ENCODE measurements at regions not wholly inside any gene's neighbourhood (a gene's known extent, or its start where the extent isn't known, plus 50 kb on each side); places are given as distances from the start of the nearest gene placed in this dataset.
A peak's percentile ranks its signal among the peaks of the same experiment; 100 is the strongest.

DNA sequence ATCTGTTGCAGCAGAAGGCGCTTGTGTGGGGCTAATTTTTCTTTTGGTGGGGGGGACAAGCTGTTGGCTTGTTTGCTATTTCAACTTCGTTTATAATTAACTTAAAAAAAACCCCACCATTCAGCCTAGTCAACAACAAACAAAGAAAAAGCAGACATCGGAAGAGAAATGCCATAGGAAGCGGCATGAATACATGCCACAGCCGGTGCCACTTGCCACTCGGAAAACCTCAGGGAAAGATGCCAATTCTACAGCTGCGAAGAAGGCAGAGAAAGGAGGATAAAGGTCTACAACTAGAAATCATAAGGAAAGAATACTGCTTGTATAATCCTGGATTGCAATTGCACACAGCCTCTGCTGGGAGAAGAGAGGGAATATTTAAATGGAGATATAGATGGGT is 254.4 kb upstream of the PMFBP1 start:
- Histone ChIP-seq H3K27me3 (replicated peaks; ENCODE audit: control insufficient read depth, insufficient read depth, low read length) (no peaks in the 10 kb centered on the region), H3K9me3 (ENCODE audit: control insufficient read depth, low read length) (peaks cover 30% of the 10 kb centered on the region), H3K9ac (ENCODE audit: low read length) (no peak overlapping the region), H3K4me3 (ENCODE audit: low read length) (no peak overlapping the region), H3K4me1 (ENCODE audit: control insufficient read depth, insufficient read depth, low read length) (no peaks in the 10 kb centered on the region), H3K36me3 (ENCODE audit: control insufficient read depth, insufficient read depth, low read length, severe bottlenecking) (no peaks in the 10 kb centered on the region)
- DNase-seq (ENCODE audit: low read depth) = no peak

DNA sequence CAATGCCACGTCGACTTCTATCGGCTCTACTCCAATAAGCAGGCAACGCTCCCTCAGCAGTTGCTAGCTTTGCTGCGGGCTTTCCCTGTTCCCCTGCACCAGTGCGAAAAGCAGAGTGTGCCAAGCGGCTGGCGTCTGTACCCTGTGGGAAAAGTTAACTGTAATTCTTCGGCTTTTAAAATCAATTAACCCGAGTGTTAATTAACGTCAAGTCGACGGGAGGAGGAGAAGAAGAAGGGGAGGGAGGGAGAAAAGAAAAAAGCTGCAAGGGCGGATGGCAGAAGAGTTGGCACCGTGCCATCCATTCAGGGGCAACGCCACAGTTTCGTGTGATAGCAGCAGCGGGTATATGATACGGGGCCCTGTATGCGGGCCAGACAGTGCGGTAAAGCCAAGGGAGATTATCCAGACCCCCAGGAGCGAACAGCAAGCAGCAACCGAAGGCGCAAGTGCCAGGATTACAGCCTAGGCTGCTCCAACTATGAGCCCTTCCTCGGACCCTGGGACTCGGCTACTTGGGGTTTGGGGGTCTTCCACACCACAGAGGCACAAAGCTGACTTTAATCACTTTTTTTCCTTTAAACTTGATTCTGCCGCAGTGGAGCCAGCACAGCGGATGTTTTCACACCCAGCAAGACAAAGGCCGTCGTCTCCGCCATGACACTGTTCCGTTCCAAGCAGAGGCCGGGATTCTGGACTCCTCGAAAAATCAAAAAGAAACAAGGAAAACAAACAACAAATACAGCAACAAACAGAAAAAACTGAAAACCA is 253.8 kb upstream of the PMFBP1 start:
- Histone ChIP-seq H3K4me1 (ENCODE audit: control insufficient read depth, insufficient read depth, low read length) (no peaks in the 10 kb centered on the region), H3K9ac (ENCODE audit: low read length) (no peak overlapping the region), H3K27me3 (replicated peaks; ENCODE audit: control insufficient read depth, insufficient read depth, low read length) (no peaks in the 10 kb centered on the region), H3K36me3 (ENCODE audit: control insufficient read depth, insufficient read depth, low read length, severe bottlenecking) (no peaks in the 10 kb centered on the region), H3K4me3 (ENCODE audit: low read length) (no peak overlapping the region), H3K9me3 (ENCODE audit: control insufficient read depth, low read length) (peaks cover 34% of the 10 kb centered on the region)
- DNase-seq (ENCODE audit: low read depth) = no peak

DNA sequence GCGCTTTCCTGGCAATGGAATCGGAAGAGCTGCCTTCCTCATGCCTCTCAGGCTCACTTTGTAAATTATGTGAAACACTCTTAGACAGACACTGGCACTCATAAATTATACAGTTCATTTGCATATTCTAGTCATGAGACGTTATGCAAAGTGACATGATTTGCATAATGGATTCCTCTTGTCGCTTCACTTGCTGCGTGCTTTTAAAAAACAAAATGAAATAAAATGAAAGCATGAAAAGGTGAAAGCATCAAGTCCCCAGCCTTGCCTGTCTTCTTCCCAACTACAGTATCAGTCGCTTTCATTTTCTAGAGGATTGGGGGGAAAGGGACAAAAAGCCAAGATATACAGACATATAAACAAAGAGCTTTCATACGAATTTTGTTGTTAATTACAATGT is 252.8 kb upstream of the PMFBP1 start:
- Histone ChIP-seq H3K4me1 (ENCODE audit: control insufficient read depth, insufficient read depth, low read length) (no peaks in the 10 kb centered on the region), H3K27me3 (replicated peaks; ENCODE audit: control insufficient read depth, insufficient read depth, low read length) (no peaks in the 10 kb centered on the region), H3K9me3 (ENCODE audit: control insufficient read depth, low read length) (peaks cover 36% of the 10 kb centered on the region), H3K9ac (ENCODE audit: low read length) (no peak overlapping the region), H3K4me3 (ENCODE audit: low read length) (no peak overlapping the region), H3K36me3 (ENCODE audit: control insufficient read depth, insufficient read depth, low read length, severe bottlenecking) (no peaks in the 10 kb centered on the region)
- no peak for DNase-seq (ENCODE audit: low read depth)

DNA sequence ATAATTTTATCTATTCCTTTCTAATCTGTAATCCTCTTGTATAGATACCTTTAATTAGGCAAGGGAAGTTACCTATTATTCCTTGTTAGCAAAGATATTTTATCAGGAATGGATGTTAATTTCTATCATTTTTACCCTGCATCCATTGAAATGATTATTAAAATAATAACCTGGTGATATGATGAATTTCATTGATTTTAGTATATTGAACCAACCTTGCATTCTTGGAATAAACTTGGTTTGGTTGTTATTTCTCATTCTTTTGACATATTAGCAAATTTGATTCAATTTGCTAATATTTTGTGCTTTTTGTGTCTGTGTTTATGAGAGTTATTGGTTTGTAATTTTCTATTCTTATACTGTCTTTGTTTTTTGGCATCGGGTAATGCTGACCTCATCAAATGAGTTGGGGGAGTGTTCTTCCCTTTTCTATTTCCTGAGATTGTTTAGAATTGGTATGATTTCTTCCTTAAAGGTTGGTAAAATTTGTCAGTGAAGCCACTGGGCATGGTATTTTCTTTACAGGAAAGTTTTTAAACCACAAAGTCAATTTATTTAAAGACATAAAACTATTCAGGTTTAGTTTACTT is 250.4 kb upstream of the PMFBP1 start:
- no peak overlapping the region for H3K9ac ChIP-seq (ENCODE audit: low read length)
- H3K36me3 ChIP-seq (ENCODE audit: control insufficient read depth, insufficient read depth, low read length, severe bottlenecking) = no peaks in the 10 kb centered on the region
- H3K27me3 ChIP-seq (replicated peaks; ENCODE audit: control insufficient read depth, insufficient read depth, low read length) = no peaks in the 10 kb centered on the region
- peak overlapping the region; percentile 24 for H3K4me3 ChIP-seq (ENCODE audit: low read length)
- peaks cover 49% of the 10 kb centered on the region for H3K9me3 ChIP-seq (ENCODE audit: control insufficient read depth, low read length)
- DNase-seq (ENCODE audit: low read depth) = no peak
- no peaks in the 10 kb centered on the region for H3K4me1 ChIP-seq (ENCODE audit: control insufficient read depth, insufficient read depth, low read length)

DNA sequence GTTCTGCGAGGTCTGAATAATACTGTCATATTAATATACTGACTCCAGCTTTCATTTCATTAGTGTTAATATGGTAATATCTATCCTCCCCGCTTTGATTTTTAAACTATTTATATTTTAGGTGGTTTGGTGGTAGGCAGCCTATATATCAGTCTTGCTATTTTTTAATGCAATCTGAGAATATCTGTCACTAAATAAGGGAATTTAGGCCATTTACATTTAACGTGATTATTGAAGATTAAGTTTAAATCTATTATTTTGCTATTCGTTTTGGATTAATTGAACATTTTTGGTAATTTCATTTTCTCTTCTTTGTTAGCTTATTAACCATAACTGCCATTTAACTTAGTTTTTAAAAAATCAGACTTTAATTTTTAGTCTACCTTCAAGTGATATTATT is 247.7 kb upstream of the PMFBP1 start:
- Histone ChIP-seq H3K27me3 (replicated peaks; ENCODE audit: control insufficient read depth, insufficient read depth, low read length) (no peaks in the 10 kb centered on the region), H3K9ac (ENCODE audit: low read length) (no peak overlapping the region), H3K36me3 (ENCODE audit: control insufficient read depth, insufficient read depth, low read length, severe bottlenecking) (no peaks in the 10 kb centered on the region), H3K9me3 (ENCODE audit: control insufficient read depth, low read length) (peaks cover 48% of the 10 kb centered on the region), H3K4me1 (ENCODE audit: control insufficient read depth, insufficient read depth, low read length) (no peaks in the 10 kb centered on the region), H3K4me3 (ENCODE audit: low read length) (no peak overlapping the region)
- DNase-seq (ENCODE audit: low read depth) = no peak

DNA sequence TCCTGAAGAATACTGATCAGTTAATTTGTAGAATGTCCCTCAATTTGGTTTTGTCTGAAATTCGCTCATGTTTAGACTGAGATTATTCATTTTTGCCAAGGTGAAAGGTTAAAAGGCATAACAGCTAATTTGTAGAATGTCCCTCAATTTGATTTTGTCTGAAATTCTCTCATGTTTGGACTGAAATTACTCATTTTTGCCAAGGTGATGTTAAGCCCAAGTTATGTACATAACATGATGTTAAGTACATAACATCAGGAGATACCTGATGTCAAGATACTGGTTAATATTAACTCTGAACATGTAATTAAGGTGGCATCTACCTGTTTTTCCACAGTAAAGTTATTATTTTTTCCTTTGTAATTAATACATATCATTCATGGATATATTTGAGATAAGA is 243.4 kb upstream of the PMFBP1 start:
- H3K4me3 ChIP-seq (ENCODE audit: low read length) = no peak overlapping the region
- no peaks in the 10 kb centered on the region for H3K36me3 ChIP-seq (ENCODE audit: control insufficient read depth, insufficient read depth, low read length, severe bottlenecking)
- H3K4me1 ChIP-seq (ENCODE audit: control insufficient read depth, insufficient read depth, low read length) = no peaks in the 10 kb centered on the region
- DNase-seq (ENCODE audit: low read depth) = no peak
- H3K9me3 ChIP-seq (ENCODE audit: control insufficient read depth, low read length) = peaks cover 15% of the 10 kb centered on the region
- H3K9ac ChIP-seq (ENCODE audit: low read length) = no peak overlapping the region
- no peaks in the 10 kb centered on the region for H3K27me3 ChIP-seq (replicated peaks; ENCODE audit: control insufficient read depth, insufficient read depth, low read length)

DNA sequence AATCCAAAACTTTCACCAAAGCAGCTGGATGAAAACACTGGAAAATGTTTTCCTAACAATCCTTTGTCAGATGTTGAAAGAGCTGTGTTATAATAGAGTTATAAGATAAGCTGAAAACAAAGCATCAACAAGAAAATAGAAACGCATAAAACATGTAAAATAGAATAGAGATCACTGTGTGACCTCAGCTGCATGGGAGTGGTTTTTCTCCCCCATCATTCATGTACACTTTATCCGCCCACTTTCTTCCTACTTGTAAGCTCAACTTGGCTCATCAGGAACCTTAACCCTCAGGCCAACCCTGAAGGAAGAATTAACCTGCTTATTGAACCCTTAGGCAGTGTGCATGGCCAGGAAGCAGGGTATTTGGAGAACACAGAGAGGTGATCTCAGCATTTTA is 238.5 kb upstream of the PMFBP1 start:
- H3K9ac ChIP-seq (ENCODE audit: low read length) = no peak overlapping the region
- H3K4me3 ChIP-seq (ENCODE audit: low read length) = no peak overlapping the region
- peaks cover 13% of the 10 kb centered on the region for H3K9me3 ChIP-seq (ENCODE audit: control insufficient read depth, low read length)
- no peak for DNase-seq (ENCODE audit: low read depth)
- H3K27me3 ChIP-seq (replicated peaks; ENCODE audit: control insufficient read depth, insufficient read depth, low read length) = no peaks in the 10 kb centered on the region
- no peaks in the 10 kb centered on the region for H3K36me3 ChIP-seq (ENCODE audit: control insufficient read depth, insufficient read depth, low read length, severe bottlenecking)
- no peaks in the 10 kb centered on the region for H3K4me1 ChIP-seq (ENCODE audit: control insufficient read depth, insufficient read depth, low read length)

DNA sequence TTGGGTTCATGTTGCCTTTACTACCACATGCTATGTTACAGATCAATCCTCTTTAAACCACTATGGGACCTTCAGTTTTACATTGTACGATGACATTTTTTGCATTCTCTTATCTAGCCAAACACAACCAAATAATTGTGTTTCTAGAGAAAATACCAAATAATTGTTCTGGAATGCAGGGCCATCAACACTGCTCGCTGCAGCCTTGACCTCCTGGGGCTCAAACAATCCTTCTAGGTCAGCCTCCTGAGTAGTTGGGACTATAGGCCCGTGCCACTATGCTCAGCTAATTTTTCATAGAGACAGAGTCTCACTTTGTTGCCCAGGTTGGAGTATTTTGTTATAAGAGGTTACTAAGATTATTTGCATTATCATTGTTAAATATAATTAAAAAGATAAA is 237.5 kb upstream of the PMFBP1 start:
- DNase-seq (ENCODE audit: low read depth) = no peak
- Histone ChIP-seq H3K4me3 (ENCODE audit: low read length) (no peak overlapping the region), H3K9ac (ENCODE audit: low read length) (no peak overlapping the region), H3K9me3 (ENCODE audit: control insufficient read depth, low read length) (peaks cover 13% of the 10 kb centered on the region), H3K4me1 (ENCODE audit: control insufficient read depth, insufficient read depth, low read length) (no peaks in the 10 kb centered on the region), H3K36me3 (ENCODE audit: control insufficient read depth, insufficient read depth, low read length, severe bottlenecking) (no peaks in the 10 kb centered on the region), H3K27me3 (replicated peaks; ENCODE audit: control insufficient read depth, insufficient read depth, low read length) (no peaks in the 10 kb centered on the region)

DNA sequence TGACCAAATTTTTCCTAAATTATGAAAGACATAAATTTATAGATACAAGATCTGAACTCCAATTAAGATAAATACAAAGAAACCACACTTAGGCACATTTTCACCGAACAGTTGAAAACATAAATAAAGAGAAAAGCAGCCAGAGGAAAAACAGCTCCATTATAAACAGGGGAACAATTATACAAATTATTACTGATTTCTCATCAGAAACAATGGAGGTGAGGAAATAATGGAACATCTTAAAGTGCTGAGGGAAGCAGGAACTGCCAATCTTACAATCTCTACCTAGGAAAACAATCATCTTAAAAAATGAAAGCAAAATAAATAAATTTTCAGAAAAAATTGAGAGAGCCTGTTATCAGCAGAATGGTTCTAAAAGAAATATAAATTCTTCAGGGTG is 234.4 kb upstream of the PMFBP1 start:
- no peak for DNase-seq (ENCODE audit: low read depth)
- peaks cover 13% of the 10 kb centered on the region for H3K9me3 ChIP-seq (ENCODE audit: control insufficient read depth, low read length)
- no peaks in the 10 kb centered on the region for H3K4me1 ChIP-seq (ENCODE audit: control insufficient read depth, insufficient read depth, low read length)
- H3K36me3 ChIP-seq (ENCODE audit: control insufficient read depth, insufficient read depth, low read length, severe bottlenecking) = no peaks in the 10 kb centered on the region
- no peaks in the 10 kb centered on the region for H3K27me3 ChIP-seq (replicated peaks; ENCODE audit: control insufficient read depth, insufficient read depth, low read length)
- H3K9ac ChIP-seq (ENCODE audit: low read length) = no peak overlapping the region
- H3K4me3 ChIP-seq (ENCODE audit: low read length) = no peak overlapping the region

DNA sequence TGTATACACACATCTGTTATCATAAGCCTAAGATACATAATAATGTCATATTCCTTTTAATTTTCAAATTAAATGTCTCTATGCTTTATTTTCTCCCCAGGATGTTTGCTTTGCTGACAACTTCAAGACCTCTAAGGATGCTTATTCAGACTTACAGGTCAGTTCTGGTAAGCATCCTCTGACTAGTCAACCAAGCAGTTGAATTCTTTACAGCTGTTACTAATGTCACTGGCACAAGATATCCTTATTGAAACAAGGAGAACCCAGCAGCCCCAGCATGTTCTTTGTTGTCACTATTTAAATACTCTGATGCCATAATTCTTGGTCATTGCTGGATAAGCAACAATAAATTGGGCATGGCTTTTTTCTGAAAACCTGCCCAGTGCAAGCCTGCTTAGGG is 232.3 kb upstream of the PMFBP1 start:
- H3K36me3 ChIP-seq (ENCODE audit: control insufficient read depth, insufficient read depth, low read length, severe bottlenecking) = no peaks in the 10 kb centered on the region
- peaks cover 4% of the 10 kb centered on the region for H3K4me1 ChIP-seq (ENCODE audit: control insufficient read depth, insufficient read depth, low read length)
- H3K9ac ChIP-seq (ENCODE audit: low read length) = no peak overlapping the region
- peaks cover 13% of the 10 kb centered on the region for H3K9me3 ChIP-seq (ENCODE audit: control insufficient read depth, low read length)
- no peak for DNase-seq (ENCODE audit: low read depth)
- no peaks in the 10 kb centered on the region for H3K27me3 ChIP-seq (replicated peaks; ENCODE audit: control insufficient read depth, insufficient read depth, low read length)
- no peak overlapping the region for H3K4me3 ChIP-seq (ENCODE audit: low read length)

DNA sequence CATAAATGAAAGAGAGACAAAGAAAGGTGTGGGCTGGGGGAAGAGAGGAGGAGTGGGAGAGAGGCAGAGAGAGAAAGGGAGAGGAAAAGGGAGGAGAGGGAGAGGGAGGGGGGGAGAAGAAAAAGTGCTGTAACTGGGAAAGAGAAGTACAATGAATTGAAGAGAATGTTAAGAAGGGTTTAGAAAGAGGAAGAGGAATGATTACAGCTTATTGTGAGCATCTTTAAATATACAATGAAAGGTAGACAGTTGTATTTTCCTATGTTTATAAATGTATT is 229.1 kb upstream of the PMFBP1 start:
- H3K36me3 ChIP-seq (ENCODE audit: control insufficient read depth, insufficient read depth, low read length, severe bottlenecking) = no peaks in the 10 kb centered on the region
- DNase-seq (ENCODE audit: low read depth) = no peak
- no peak overlapping the region for H3K4me3 ChIP-seq (ENCODE audit: low read length)
- no peak overlapping the region for H3K9ac ChIP-seq (ENCODE audit: low read length)
- peaks cover 5% of the 10 kb centered on the region for H3K9me3 ChIP-seq (ENCODE audit: control insufficient read depth, low read length)
- H3K4me1 ChIP-seq (ENCODE audit: control insufficient read depth, insufficient read depth, low read length) = peaks cover 13% of the 10 kb centered on the region
- no peaks in the 10 kb centered on the region for H3K27me3 ChIP-seq (replicated peaks; ENCODE audit: control insufficient read depth, insufficient read depth, low read length)
